Mesenchymal stem cell (in vitro differentiated cells and primary cell): ENCODE measurements at regions not wholly inside any gene's neighbourhood (a gene's known extent, or its start where the extent isn't known, plus 50 kb on each side); places are given as distances from the start of the nearest gene placed in this dataset.

Experiments
- DNase-seq: peaks from one replicate; pipeline ENCODE4 v3.0.0-alpha.2; 2013
- H2AFZ ChIP-seq: one replicate; pipeline ENCODE4 v1.6.1; 2013; ENCODE audit warnings: low read depth, mild to moderate bottlenecking, control low read depth, inconsistent platforms, low read length, moderate library complexity
- H2AK5ac ChIP-seq: 2 replicates; pipeline ENCODE4 v1.6.1; 2013; ENCODE audit warnings: low read length, moderate library complexity, mild to moderate bottlenecking, inconsistent platforms; ENCODE audit not compliant: severe bottlenecking
- H2BK120ac ChIP-seq: one replicate; pipeline ENCODE4 v1.6.1; 2013; ENCODE audit warnings: low read depth, mild to moderate bottlenecking, inconsistent platforms, low read length, moderate library complexity
- H2BK12ac ChIP-seq, 2 experiments: one replicate each; pipeline ENCODE4 v1.6.1; 2013; ENCODE audit warnings: inconsistent platforms in 2 of 2, low read length in 2 of 2, mild to moderate bottlenecking in 2 of 2, moderate library complexity in 2 of 2, control low read depth in 1 of 2
- H2BK15ac ChIP-seq: one replicate; pipeline ENCODE4 v1.6.1; 2013; ENCODE audit warnings: mild to moderate bottlenecking, low read depth, inconsistent platforms; ENCODE audit not compliant: poor library complexity, severe bottlenecking
- H2BK5ac ChIP-seq: 2 replicates; pipeline ENCODE4 v1.6.1; 2013; ENCODE audit warnings: low read depth, mild to moderate bottlenecking, low read length, control low read depth, inconsistent platforms; ENCODE audit not compliant: poor library complexity, severe bottlenecking
- H3K14ac ChIP-seq, 2 experiments: one replicate each; pipeline ENCODE4 v1.6.1; 2013; ENCODE audit warnings: inconsistent platforms in 2 of 2, low read length in 2 of 2, control low read depth in 1 of 2, mild to moderate bottlenecking in 1 of 2, moderate library complexity in 1 of 2
- H3K18ac ChIP-seq, 2 experiments: one replicate each; pipeline ENCODE4 v1.6.1; 2013; ENCODE audit warnings: inconsistent platforms in 2 of 2, low read length in 2 of 2, control low read depth in 1 of 2, low read depth in 1 of 2, mild to moderate bottlenecking in 1 of 2
- H3K23ac ChIP-seq, 2 experiments: one replicate each; pipeline ENCODE4 v1.6.1; 2013; ENCODE audit warnings: inconsistent platforms in 2 of 2, low read length in 2 of 2, mild to moderate bottlenecking in 2 of 2, moderate library complexity in 2 of 2, control low read depth in 1 of 2
- H3K27ac ChIP-seq: 2 replicates; pipeline ENCODE4 v1.5.1; 2013; ENCODE audit warnings: mild to moderate bottlenecking, moderate library complexity, low read length, control low read depth, inconsistent platforms; ENCODE audit not compliant: poor library complexity, severe bottlenecking
- H3K27me3 ChIP-seq, 2 experiments: 2 replicates each; pipeline versions ENCODE4 v1.6.1 to v1.7.0; 2013; ENCODE audit warnings: low read length in 2 of 2, mild to moderate bottlenecking in 2 of 2, moderate library complexity in 2 of 2, control low read depth in 1 of 2, inconsistent platforms in 1 of 2; ENCODE audit not compliant: control insufficient read depth in 1 of 2, insufficient read depth in 1 of 2
- H3K36me3 ChIP-seq, 2 experiments: 2 replicates each; pipeline versions ENCODE4 v1.6.1 to v1.7.0; 2013; ENCODE audit warnings: low read length in 2 of 2, control low read depth in 1 of 2, inconsistent platforms in 1 of 2, low read depth in 1 of 2, mild to moderate bottlenecking in 1 of 2; ENCODE audit not compliant: insufficient read depth in 2 of 2, control insufficient read depth in 1 of 2
- H3K4ac ChIP-seq, 2 experiments: one replicate each; pipeline ENCODE4 v1.6.1; 2013; ENCODE audit warnings: inconsistent platforms in 2 of 2, low read length in 2 of 2, mild to moderate bottlenecking in 2 of 2, moderate library complexity in 2 of 2, control low read depth in 1 of 2, low read depth in 1 of 2
- H3K4me1 ChIP-seq: 2 replicates; pipeline ENCODE4 v1.6.1; 2013; ENCODE audit warnings: low read depth, low read length, control low read depth; ENCODE audit not compliant: control insufficient read depth, insufficient read depth
- H3K4me2 ChIP-seq: 2 replicates; pipeline ENCODE4 v1.6.1; 2013; ENCODE audit warnings: low read length, mild to moderate bottlenecking, inconsistent platforms; ENCODE audit not compliant: poor library complexity, severe bottlenecking
- H3K4me3 ChIP-seq, 2 experiments: 2 replicates each; pipeline versions ENCODE4 v1.5.1 to v1.7.0; 2013; ENCODE audit warnings: low read length in 2 of 2, mild to moderate bottlenecking in 2 of 2, control low read depth in 1 of 2, low read depth in 1 of 2; ENCODE audit not compliant: insufficient read depth in 1 of 2
- H3K79me1 ChIP-seq: replicated peaks from 2 replicates; pipeline ENCODE4 v1.6.1; 2013; ENCODE audit warnings: mild to moderate bottlenecking, control low read depth, low read length, inconsistent platforms; ENCODE audit not compliant: poor library complexity, severe bottlenecking
- H3K9ac ChIP-seq: 2 replicates; pipeline ENCODE4 v1.7.0; 2013; ENCODE audit warnings: mild to moderate bottlenecking, low read length, moderate library complexity
- H3K9me3 ChIP-seq: 2 replicates; pipeline ENCODE4 v1.7.0; 2013; ENCODE audit warnings: mild to moderate bottlenecking, low read length; ENCODE audit not compliant: control insufficient read depth
- H4K8ac ChIP-seq: one replicate; pipeline ENCODE4 v1.6.1; 2013; ENCODE audit warnings: inconsistent platforms, mild to moderate bottlenecking, low read length, moderate library complexity
- H4K91ac ChIP-seq: one replicate; pipeline ENCODE4 v1.6.1; 2013; ENCODE audit warnings: mild to moderate bottlenecking, low read length, inconsistent platforms
- WGBS: methylation state at CpG from one replicate; pipeline ENCODE4 v1.1.7; 2013; ENCODE audit warnings: mixed read lengths; 5-methylcytosine and 5-hydroxymethylcytosine counted together

- H3K36me3 ChIP-seq, result no peaks in the 10 kb centered on the region
- no peaks in the 10 kb centered on the region for H3K79me1 ChIP-seq
- H4K8ac ChIP-seq, result no peak overlapping the region
- H2BK5ac ChIP-seq, result no peak overlapping the region
- no peaks in the 10 kb centered on the region for H3K27me3 ChIP-seq
- no peak overlapping the region for H4K91ac ChIP-seq
- no peak overlapping the region for H3K4ac ChIP-seq
- no peaks in the 10 kb centered on the region for H3K9me3 ChIP-seq
- no peak overlapping the region for H3K14ac ChIP-seq
- DNase-seq, result peak; percentile 3
- H3K23ac ChIP-seq, result no peak overlapping the region
- H2BK15ac ChIP-seq, result no peak overlapping the region
- no peak overlapping the region for H3K27ac ChIP-seq
- no peak overlapping the region for H3K4me2 ChIP-seq
- H3K4me3 ChIP-seq, result no peak overlapping the region
- H2BK12ac ChIP-seq, result no peak overlapping the region
- no peak overlapping the region for H3K9ac ChIP-seq
- H3K4me1 ChIP-seq, result peaks cover 1% of the 10 kb centered on the region
- H3K18ac ChIP-seq, result no peak overlapping the region
- H2BK120ac ChIP-seq, result no peak overlapping the region
- H2AFZ ChIP-seq, result no peak overlapping the region
- no CpG with 5 or more reads among the region's 1 CpG for WGBS
- H2AK5ac ChIP-seq, result no peak overlapping the region
Observed at GRCh38 chrX:16022580-16023200, 100.7 kb upstream of the GRPR start.

GRCh38 chrX:16018291-16018690 is 105.1 kb upstream of the GRPR start:
- Histone ChIP-seq H3K36me3 (no peaks in the 10 kb centered on the region), H3K9me3 (no peaks in the 10 kb centered on the region), H2BK12ac (no peak overlapping the region), H3K14ac (no peak overlapping the region), H3K4me2 (no peak overlapping the region), H3K4me1 (no peaks in the 10 kb centered on the region), H4K8ac (no peak overlapping the region), H3K27me3 (no peaks in the 10 kb centered on the region), H3K27ac (no peak overlapping the region), H3K18ac (no peak overlapping the region), H4K91ac (no peak overlapping the region), H3K23ac (no peak overlapping the region), H2AK5ac (no peak overlapping the region), H3K4ac (no peak overlapping the region), H2BK15ac (no peak overlapping the region), H3K9ac (no peak overlapping the region), H2AFZ (no peak overlapping the region), H3K4me3 (no peak overlapping the region), H2BK120ac (no peak overlapping the region), H3K79me1 (no peaks in the 10 kb centered on the region), H2BK5ac (no peak overlapping the region)
- no peak for DNase-seq

- H3K27ac ChIP-seq, result no peak overlapping the region
- no peak overlapping the region for H3K18ac ChIP-seq
- no peaks in the 10 kb centered on the region for H3K4me1 ChIP-seq
- no peak for DNase-seq
- no peak overlapping the region for H2AFZ ChIP-seq
- H2BK5ac ChIP-seq, result no peak overlapping the region
- H3K4ac ChIP-seq, result no peak overlapping the region
- H3K27me3 ChIP-seq, result no peaks in the 10 kb centered on the region
- no peaks in the 10 kb centered on the region for H3K36me3 ChIP-seq
- no peak overlapping the region for H3K9ac ChIP-seq
- no peak overlapping the region for H3K4me3 ChIP-seq
- no peaks in the 10 kb centered on the region for H3K79me1 ChIP-seq
- no peak overlapping the region for H4K8ac ChIP-seq
- H3K14ac ChIP-seq, result no peak overlapping the region
- no peak overlapping the region for H3K23ac ChIP-seq
- H2BK15ac ChIP-seq, result no peak overlapping the region
- H3K4me2 ChIP-seq, result no peak overlapping the region
- H2BK120ac ChIP-seq, result no peak overlapping the region
- no peaks in the 10 kb centered on the region for H3K9me3 ChIP-seq
- no peak overlapping the region for H2AK5ac ChIP-seq
- no peak overlapping the region for H2BK12ac ChIP-seq
- H4K91ac ChIP-seq, result no peak overlapping the region
Observed at GRCh38 chrX:16014171-16014570, 109.2 kb upstream of the GRPR start.

GRCh38 chrX:16012250-16012649 is 111.1 kb upstream of the GRPR start:
- Histone ChIP-seq H2BK120ac (no peak overlapping the region), H3K14ac (no peak overlapping the region), H3K27ac (no peak overlapping the region), H3K4me1 (no peaks in the 10 kb centered on the region), H3K23ac (no peak overlapping the region), H3K4ac (no peak overlapping the region), H3K9me3 (no peaks in the 10 kb centered on the region), H4K91ac (no peak overlapping the region), H2BK12ac (no peak overlapping the region), H3K27me3 (no peaks in the 10 kb centered on the region), H3K9ac (no peak overlapping the region), H2AK5ac (no peak overlapping the region), H2BK15ac (no peak overlapping the region), H4K8ac (no peak overlapping the region), H3K36me3 (no peaks in the 10 kb centered on the region), H3K18ac (no peak overlapping the region), H3K79me1 (no peaks in the 10 kb centered on the region), H2AFZ (no peak overlapping the region), H3K4me3 (no peak overlapping the region), H3K4me2 (no peak overlapping the region), H2BK5ac (no peak overlapping the region)
- DNase-seq, result no peak
- no CpG with 5 or more reads among the region's 1 CpG for WGBS
